Common myeloid progenitor, CD34-positive (primary cell): ENCODE measurements at regions not wholly inside any gene's neighbourhood (a gene's known extent, or its start where the extent isn't known, plus 50 kb on each side); places are given as distances from the start of the nearest gene placed in this dataset.

Source experiments
- CTCF ChIA-PET: fragments of 350-600 bp; sonication (Branson Sonifier 250); formaldehyde crosslinking; loops from one replicate; lab custom pipeline; 2021; ENCODE audit warnings: antibody characterized with exemption; lab: Charles Lee
- POLR2A ChIA-PET: fragments of 350-600 bp; sonication (Branson Sonifier 250); formaldehyde crosslinking; loops from one replicate; lab custom pipeline; 2021; ENCODE audit warnings: antibody characterized with exemption; lab: Charles Lee
- DNase-seq, 3 donors: peaks; one replicate each; pipeline versions ENCODE4 v3.0.0 to v3.0.0-alpha.2; 2013
- H3K27ac ChIP-seq, 2 experiments: 1 replicate in 1 of 2; 2 replicates in 1 of 2; pipeline ENCODE4 v1.7.0; 2013; ENCODE audit warnings: inconsistent platforms in 2 of 2, low read length in 2 of 2, mild to moderate bottlenecking in 2 of 2, low read depth in 1 of 2, moderate library complexity in 1 of 2; ENCODE audit not compliant: severe bottlenecking in 2 of 2, insufficient read depth in 1 of 2, poor library complexity in 1 of 2
- H3K27me3 ChIP-seq, 5 experiments: replicated peaks in 2 of 5; 1 replicate in 3 of 5; 2 replicates in 2 of 5; pipeline versions ENCODE4 v1.6.1 to v1.7.0; 2013; ENCODE audit warnings: low read length in 4 of 5, mild to moderate bottlenecking in 2 of 5, moderate library complexity in 2 of 5, inconsistent platforms in 1 of 5; ENCODE audit not compliant: insufficient read depth in 5 of 5, control insufficient read depth in 4 of 5
- H3K36me3 ChIP-seq, 4 experiments: 1 replicate in 2 of 4; 2 replicates in 2 of 4; pipeline versions ENCODE4 v1.6.1 to v1.7.0; 2013; ENCODE audit warnings: low read length in 3 of 4, control low read depth in 1 of 4, mild to moderate bottlenecking in 1 of 4; ENCODE audit not compliant: control insufficient read depth in 4 of 4, insufficient read depth in 4 of 4
- H3K4me1 ChIP-seq, 4 experiments: 1 replicate in 3 of 4; 2 replicates in 1 of 4; pipeline versions ENCODE4 v1.6.1 to v1.7.1; 2013; ENCODE audit warnings: low read length in 3 of 4, mild to moderate bottlenecking in 3 of 4, control low read depth in 1 of 4, inconsistent platforms in 1 of 4, moderate library complexity in 1 of 4; ENCODE audit not compliant: control insufficient read depth in 4 of 4, insufficient read depth in 4 of 4; ENCODE audit errors: control extremely low read depth in 1 of 4
- H3K4me3 ChIP-seq, 7 experiments: 1 replicate in 4 of 7; 2 replicates in 3 of 7; pipeline versions ENCODE4 v1.5.1 to v1.7.0; 2013; ENCODE audit warnings: mild to moderate bottlenecking in 7 of 7, low read length in 6 of 7, moderate library complexity in 6 of 7, inconsistent platforms in 2 of 7, low read depth in 2 of 7, control low read depth in 1 of 7; ENCODE audit not compliant: insufficient read depth in 4 of 7, control insufficient read depth in 1 of 7; ENCODE audit errors: extremely low read depth in 1 of 7
- H3K9me3 ChIP-seq, 5 experiments: 1 replicate in 4 of 5; 2 replicates in 1 of 5; pipeline versions ENCODE4 v1.6.1 to v1.7.1; 2013; ENCODE audit warnings: low read length in 4 of 5, mild to moderate bottlenecking in 2 of 5, inconsistent platforms in 1 of 5, low read depth in 1 of 5, moderate library complexity in 1 of 5; ENCODE audit not compliant: control insufficient read depth in 4 of 5, insufficient read depth in 2 of 5; ENCODE audit errors: control extremely low read depth in 1 of 5
- WGBS: methylation state at CpG from one replicate; pipeline ENCODE4 v1.1.5; 2013; ENCODE audit not compliant: insufficient coverage; 5-methylcytosine and 5-hydroxymethylcytosine counted together

DNA sequence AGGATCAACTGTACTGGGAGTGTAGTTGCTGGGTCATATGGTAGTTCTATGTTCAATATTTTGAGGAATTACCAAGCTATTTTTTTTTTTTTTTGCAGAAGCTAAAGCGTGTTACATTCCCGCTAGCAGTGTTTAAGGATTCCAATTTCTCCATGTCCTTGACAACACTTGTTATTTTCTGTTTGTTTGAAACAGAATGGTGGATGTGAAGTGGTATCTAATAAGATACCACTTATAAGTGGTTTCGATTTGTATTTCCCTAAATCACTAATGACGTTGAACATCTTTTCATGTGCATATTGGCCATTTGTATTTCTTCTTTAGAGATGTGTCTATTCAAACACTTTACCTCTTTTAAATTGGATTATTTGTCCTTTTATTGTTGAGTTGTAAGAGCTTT lies 112.2 kb downstream of the DISP1 start:
- H3K27me3 ChIP-seq: no peaks in the 10 kb centered on the region
- ChIA-PET CTCF (no interaction called here), POLR2A (no interaction called here)
- WGBS: no CpG with 5 or more reads among the region's 4 CpGs
- H3K36me3 ChIP-seq: no peaks in the 10 kb centered on the region
- DNase-seq: no peak
- no peaks in the 10 kb centered on the region for H3K9me3 ChIP-seq
- no peaks in the 10 kb centered on the region for H3K4me1 ChIP-seq
- H3K4me3 ChIP-seq: no peak overlapping the region
- no peak overlapping the region for H3K27ac ChIP-seq

DNA sequence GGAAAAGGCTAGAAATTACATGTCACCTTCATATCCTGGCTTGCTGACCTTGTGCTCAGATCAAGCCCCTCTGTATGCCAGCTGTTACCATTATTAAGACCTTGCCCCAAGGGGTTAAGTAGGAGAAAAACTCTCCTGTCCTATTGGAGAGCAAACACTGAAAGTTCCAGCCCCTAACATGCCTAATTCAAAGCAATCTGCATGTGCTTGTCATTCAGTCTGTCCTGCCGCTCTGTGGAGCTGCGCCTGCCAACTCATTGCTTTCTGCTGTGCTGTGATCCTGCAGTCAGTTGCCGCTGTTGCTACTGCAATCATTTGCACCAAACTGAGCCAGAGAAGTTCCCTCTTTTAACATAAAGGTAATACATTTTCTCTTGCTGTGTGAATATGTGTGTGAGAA lies 113.4 kb downstream of the DISP1 start:
- H3K27me3 ChIP-seq: no peaks in the 10 kb centered on the region
- H3K9me3 ChIP-seq: no peaks in the 10 kb centered on the region
- ChIA-PET CTCF (no interaction called here), POLR2A (no interaction called here)
- H3K27ac ChIP-seq: no peak overlapping the region
- no peaks in the 10 kb centered on the region for H3K36me3 ChIP-seq
- no peaks in the 10 kb centered on the region for H3K4me1 ChIP-seq
- WGBS: 94% methylated on average over 2 of the region's 3 CpGs
- no peak for DNase-seq
- no peak overlapping the region for H3K4me3 ChIP-seq

DNA sequence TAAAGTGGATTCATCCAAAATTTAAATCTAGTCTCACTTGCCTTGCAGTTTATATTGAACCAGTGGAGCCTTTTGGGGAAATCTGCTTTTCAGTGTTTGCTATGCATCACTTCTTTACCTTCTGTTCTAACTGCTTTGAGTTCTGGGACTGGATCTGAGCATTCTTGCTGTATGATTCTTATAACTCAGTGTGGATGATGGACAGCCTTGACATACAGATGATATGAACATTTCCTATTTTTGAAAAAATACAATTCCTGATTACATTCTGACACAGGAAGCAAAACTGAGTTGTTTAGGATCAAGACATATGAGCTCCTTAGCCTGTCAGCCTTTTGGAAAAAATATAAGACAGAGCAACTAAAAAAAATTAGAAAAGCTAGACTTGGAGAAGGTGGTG lies 115.2 kb downstream of the DISP1 start:
- Histone ChIP-seq H3K9me3 (no peaks in the 10 kb centered on the region), H3K27ac (no peak overlapping the region), H3K36me3 (no peaks in the 10 kb centered on the region), H3K27me3 (no peaks in the 10 kb centered on the region), H3K4me3 (no peak overlapping the region), H3K4me1 (no peaks in the 10 kb centered on the region)
- POLR2A ChIA-PET: no interaction called here
- CTCF ChIA-PET: no interaction called here
- no peak for DNase-seq

DNA sequence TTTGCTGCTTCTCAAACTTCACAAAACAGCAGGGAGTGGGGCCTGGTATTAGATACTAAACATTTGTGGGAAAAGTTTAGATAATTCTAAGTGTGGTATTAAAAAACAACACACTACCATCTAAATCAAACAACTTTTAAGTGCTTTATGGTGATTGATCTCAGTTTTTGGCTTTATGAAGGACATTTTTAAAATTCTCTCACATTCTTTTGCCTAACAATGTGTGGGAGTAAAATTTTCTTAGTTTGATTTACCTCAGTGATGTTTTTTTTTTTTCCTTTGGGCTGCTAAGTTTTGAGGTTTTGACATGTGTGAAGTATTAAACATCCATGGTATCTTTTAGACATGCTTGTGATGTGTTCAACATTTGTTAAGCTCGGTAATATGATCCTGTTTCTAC lies 116.2 kb downstream of the DISP1 start:
- Histone ChIP-seq H3K36me3 (no peaks in the 10 kb centered on the region), H3K4me3 (no peak overlapping the region), H3K27me3 (no peaks in the 10 kb centered on the region), H3K4me1 (no peaks in the 10 kb centered on the region), H3K27ac (no peak overlapping the region), H3K9me3 (no peaks in the 10 kb centered on the region)
- no peak for DNase-seq
- ChIA-PET CTCF (interaction anchor here (1.0 kb wide), 1 partner anchor 52 kb away, joined by 3 read pairs; no protein-coding TSS in a partner anchor), POLR2A (no interaction called here)
- WGBS: 100% methylated on average over 1 of the region's 1 CpG

DNA sequence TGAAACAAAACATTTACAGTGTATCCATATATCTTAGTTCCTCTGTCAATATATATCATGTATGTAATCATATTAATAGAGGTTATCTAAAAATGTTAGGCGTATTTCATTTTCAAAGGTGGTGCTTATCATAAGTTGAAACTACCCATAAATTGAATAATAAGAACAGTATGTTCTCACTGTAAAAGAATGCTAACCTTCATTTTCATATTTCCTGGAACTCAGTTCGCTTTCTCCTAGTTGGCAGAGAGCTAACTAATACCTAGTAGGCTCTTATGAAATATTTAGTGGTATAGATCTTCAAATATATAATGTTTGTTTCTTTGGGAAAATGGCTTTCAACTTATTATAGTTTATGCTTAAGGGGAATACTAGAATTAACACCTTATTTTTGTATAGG lies 118.4 kb downstream of the DISP1 start:
- ChIA-PET CTCF (no interaction called here), POLR2A (no interaction called here)
- no CpG with 5 or more reads among the region's 2 CpGs for WGBS
- Histone ChIP-seq H3K9me3 (no peaks in the 10 kb centered on the region), H3K27me3 (no peaks in the 10 kb centered on the region), H3K4me3 (no peak overlapping the region), H3K36me3 (no peaks in the 10 kb centered on the region), H3K4me1 (no peaks in the 10 kb centered on the region), H3K27ac (no peak overlapping the region)
- no peak for DNase-seq

DNA sequence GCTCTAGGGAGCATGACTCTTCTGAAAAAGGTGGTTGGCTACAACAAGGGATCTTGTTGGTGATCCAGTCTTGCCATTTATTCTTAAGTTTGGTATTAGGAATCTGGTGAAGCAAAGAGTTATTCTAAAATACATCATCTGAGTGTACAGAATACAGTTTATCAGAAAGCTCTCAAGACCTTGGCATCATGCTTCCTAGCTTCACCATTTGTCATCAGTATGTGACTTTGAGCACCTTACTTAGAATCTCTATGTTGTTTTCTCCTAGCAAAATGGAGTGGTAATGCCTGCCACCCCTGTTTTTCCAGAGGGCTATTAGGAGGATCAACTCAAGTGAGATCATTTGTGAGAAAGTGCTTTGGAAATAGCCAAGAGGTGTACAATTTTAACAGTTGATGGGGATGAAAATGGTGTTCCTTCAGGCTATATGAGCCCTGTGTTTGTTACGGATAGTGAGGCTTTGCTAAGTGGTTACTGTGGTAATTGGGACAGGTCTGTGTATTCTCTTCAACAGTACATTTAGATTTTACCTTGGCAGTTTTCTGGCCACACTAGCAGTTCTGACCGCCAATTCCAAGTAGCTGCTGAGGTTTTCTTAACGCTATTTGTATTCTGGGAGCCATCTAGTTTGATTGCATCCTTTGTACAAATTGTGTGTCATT lies 120.5 kb downstream of the DISP1 start:
- ChIA-PET POLR2A (no interaction called here), CTCF (no interaction called here)
- 100% methylated on average over 2 of the region's 3 CpGs for WGBS
- no peak for DNase-seq
- no peaks in the 10 kb centered on the region for H3K36me3 ChIP-seq
- H3K27ac ChIP-seq: no peak overlapping the region
- H3K27me3 ChIP-seq: no peaks in the 10 kb centered on the region
- no peaks in the 10 kb centered on the region for H3K4me1 ChIP-seq
- H3K9me3 ChIP-seq: no peaks in the 10 kb centered on the region
- H3K4me3 ChIP-seq: no peak overlapping the region

DNA sequence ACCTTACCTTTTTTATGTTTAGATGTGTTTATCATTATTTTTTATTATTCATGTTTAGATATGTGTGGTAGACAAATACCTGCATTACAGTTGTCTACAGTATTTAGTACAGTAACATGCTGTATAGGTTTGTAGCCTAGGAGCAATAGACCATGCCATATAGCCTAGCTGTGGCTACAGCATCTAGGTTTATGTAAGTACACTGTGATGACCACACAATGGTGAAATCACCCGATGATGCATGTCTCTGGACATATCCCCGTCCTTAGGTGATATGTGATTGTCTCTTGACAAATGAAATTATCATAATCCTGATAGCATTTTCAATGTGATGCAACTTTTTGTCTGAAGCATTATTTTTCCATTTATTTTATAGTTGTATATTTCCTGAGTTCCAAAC lies 121.2 kb downstream of the DISP1 start:
- DNase-seq: no peak
- H3K27me3 ChIP-seq: no peaks in the 10 kb centered on the region
- ChIA-PET CTCF (no interaction called here), POLR2A (no interaction called here)
- no peaks in the 10 kb centered on the region for H3K36me3 ChIP-seq
- no peak overlapping the region for H3K4me3 ChIP-seq
- WGBS: 100% methylated on average over 1 of the region's 2 CpGs
- no peaks in the 10 kb centered on the region for H3K4me1 ChIP-seq
- H3K27ac ChIP-seq: no peak overlapping the region
- no peaks in the 10 kb centered on the region for H3K9me3 ChIP-seq
